OCI-LY1 (cell line): ENCODE measurements at regions not wholly inside any gene's neighbourhood (a gene's known extent, or its start where the extent isn't known, plus 50 kb on each side); places are given as distances from the start of the nearest gene placed in this dataset.

Experiments
- H2AFZ ChIP-seq: fragments of 200-600 bp; sonication (generic), shearing (Covaris generic); 2 replicates; pipeline ENCODE4 v1.6.0; 2014; ENCODE audit warnings: antibody characterized with exemption, mild to moderate bottlenecking, low read length
- H3F3A ChIP-seq: fragments of 200-600 bp; sonication (generic), shearing (Covaris generic); 2 replicates; pipeline ENCODE4 v1.6.0; 2014; ENCODE audit warnings: mild to moderate bottlenecking, antibody characterized with exemption, low read length, moderate library complexity; ENCODE audit not compliant: insufficient read depth
- H3K27ac ChIP-seq: fragments of 200-600 bp; sonication (generic); 2 replicates; pipeline ENCODE4 v1.5.1; 2014; ENCODE audit warnings: low read length, mixed run types, mild to moderate bottlenecking, low read depth; ENCODE audit not compliant: poor library complexity, severe bottlenecking
- H3K27me3 ChIP-seq: fragments of 200-600 bp; sonication (generic); 2 replicates; pipeline ENCODE4 v1.6.0; 2014; ENCODE audit warnings: antibody characterized with exemption, mild to moderate bottlenecking, low read length, moderate library complexity; ENCODE audit not compliant: insufficient read depth
- H3K36me3 ChIP-seq: fragments of 200-600 bp; sonication (generic); 2 replicates; pipeline ENCODE4 v1.6.1; 2014; ENCODE audit warnings: mild to moderate bottlenecking, antibody characterized with exemption, low read length, moderate library complexity, mixed read lengths; ENCODE audit not compliant: insufficient read depth
- H3K4me1 ChIP-seq: fragments of 200-600 bp; sonication (generic); 2 replicates; pipeline ENCODE4 v1.5.1; 2014; ENCODE audit warnings: mild to moderate bottlenecking, low read length, moderate library complexity; ENCODE audit not compliant: insufficient read depth, severe bottlenecking
- H3K4me2 ChIP-seq: fragments of 200-600 bp; sonication (generic), shearing (Covaris generic); 2 replicates; pipeline ENCODE4 v1.6.1; 2014; ENCODE audit warnings: low read length
- H3K4me3 ChIP-seq: fragments of 200-600 bp; sonication (generic); 2 replicates; pipeline ENCODE4 v1.5.1; 2014; ENCODE audit warnings: low read length, low read depth, mild to moderate bottlenecking, mixed read lengths; ENCODE audit not compliant: poor library complexity, severe bottlenecking
- H3K79me2 ChIP-seq: fragments of 200-600 bp; shearing (Covaris generic); 2 replicates; pipeline ENCODE4 v1.6.1; 2016; ENCODE audit warnings: mixed run types, low read length, mixed read lengths; ENCODE audit not compliant: insufficient read depth
- H3K9ac ChIP-seq: fragments of 200-600 bp; sonication (generic), shearing (Covaris generic); 2 replicates; pipeline ENCODE4 v1.6.1; 2014; ENCODE audit warnings: mild to moderate bottlenecking, low read length, mixed read lengths
- H3K9me2 ChIP-seq: fragments of 200-600 bp; sonication (generic), shearing (Covaris generic); 2 replicates; pipeline ENCODE4 v1.6.1; 2014; ENCODE audit warnings: low read depth, mild to moderate bottlenecking, low read length, mixed read lengths
- H3K9me3 ChIP-seq: fragments of 200-600 bp; shearing (Covaris generic); 2 replicates; pipeline ENCODE4 v1.6.1; 2014; ENCODE audit warnings: low read length, mixed read lengths
- H4K20me1 ChIP-seq: fragments of 200-600 bp; sonication (generic), shearing (Covaris generic); 2 replicates; pipeline ENCODE4 v1.6.0; 2016; ENCODE audit warnings: mild to moderate bottlenecking, low read length; ENCODE audit not compliant: insufficient read depth
- CTCF ChIP-seq: fragments of 200-600 bp; sonication (generic), shearing (Covaris generic); IDR thresholded peaks from 2 replicates; pipeline ENCODE4 v1.5.1; 2017; ENCODE audit warnings: mild to moderate bottlenecking, antibody characterized with exemption, low read length, moderate library complexity, mixed read lengths
- EZH2 ChIP-seq: fragments of 200-600 bp; sonication (generic), shearing (Covaris generic); IDR thresholded peaks from 2 replicates; pipeline ENCODE4 v1.8.0; 2017; ENCODE audit warnings: borderline replicate concordance, mixed run types, mild to moderate bottlenecking, antibody characterized with exemption, low read length, moderate library complexity, mixed read lengths

GRCh38 chr5:60210810-60211209 lies 317.3 kb upstream of the PDE4D start:
- no peak for TF ChIP-seq CTCF
- TF ChIP-seq EZH2, result no peak
- Histone ChIP-seq H3K79me2 (no peaks in the 10 kb centered on the region), H2AFZ (no peak overlapping the region), H3K27ac (no peak overlapping the region), H3K9me2 (no peaks in the 10 kb centered on the region), H3K9ac (peak overlapping the region; percentile 7; the same call in 1 of the 2 replicates), H4K20me1 (no peaks in the 10 kb centered on the region), H3K4me3 (peak overlapping the region; percentile 51), H3K4me1 (peaks cover 10% of the 10 kb centered on the region), H3K27me3 (no peaks in the 10 kb centered on the region), H3F3A (no peaks in the 10 kb centered on the region), H3K9me3 (no peaks in the 10 kb centered on the region), H3K36me3 (no peaks in the 10 kb centered on the region), H3K4me2 (peak overlapping the region; percentile 66)

- Histone ChIP-seq H3K27me3 (no peaks in the 10 kb centered on the region), H3K9me3 (no peaks in the 10 kb centered on the region), H3K9ac (no peak overlapping the region), H3K79me2 (no peaks in the 10 kb centered on the region), H3K4me3 (no peak overlapping the region), H3K9me2 (no peaks in the 10 kb centered on the region), H3K4me2 (no peak overlapping the region), H3K27ac (no peak overlapping the region), H3F3A (no peaks in the 10 kb centered on the region), H2AFZ (no peak overlapping the region), H3K4me1 (peaks cover 10% of the 10 kb centered on the region), H4K20me1 (no peaks in the 10 kb centered on the region), H3K36me3 (no peaks in the 10 kb centered on the region)
- no peak for TF ChIP-seq CTCF
- no peak for TF ChIP-seq EZH2
Observed at GRCh38 chr5:60209146-60209840, 315.8 kb upstream of the PDE4D start.

GRCh38 chr5:60208716-60209115 lies 315.2 kb upstream of the PDE4D start:
- Histone ChIP-seq H3K27ac (no peak overlapping the region), H3K9me2 (no peaks in the 10 kb centered on the region), H3K79me2 (no peaks in the 10 kb centered on the region), H3K9ac (no peak overlapping the region), H3K9me3 (no peaks in the 10 kb centered on the region), H3F3A (no peaks in the 10 kb centered on the region), H3K4me3 (no peak overlapping the region), H3K4me1 (peaks cover 10% of the 10 kb centered on the region), H2AFZ (no peak overlapping the region), H3K4me2 (no peak overlapping the region), H4K20me1 (no peaks in the 10 kb centered on the region), H3K27me3 (no peaks in the 10 kb centered on the region), H3K36me3 (no peaks in the 10 kb centered on the region)
- TF ChIP-seq EZH2 (no peak), CTCF (no peak)
